A673 (cell line): ENCODE measurements at regions not wholly inside any gene's neighbourhood (a gene's known extent, or its start where the extent isn't known, plus 50 kb on each side); places are given as distances from the start of the nearest gene placed in this dataset.

Experiments
- BruUV-seq: library from RNA; stranded (reverse); fragments of 400-500 nt; replicated peaks from 2 replicates; lab custom pipeline; 2021; lab: Mats Ljungman, UMichigan
- CTCF ChIA-PET: fragments of 300-600 bp; sonication (Branson Sonifier 250); formaldehyde crosslinking; loops from one replicate; lab custom pipeline; 2022; ENCODE audit warnings: antibody characterized with exemption; lab: Charles Lee
- POLR2A ChIA-PET: fragments of 300-600 bp; sonication (Branson Sonifier 250); formaldehyde crosslinking; loops from one replicate; lab custom pipeline; 2022; ENCODE audit warnings: antibody characterized with exemption; ENCODE audit not compliant: low non-redundant PET; lab: Charles Lee
- DNase-seq: peaks from one replicate; pipeline ENCODE4 v3.0.0-alpha.2; 2015; ENCODE audit warnings: low spot score
- H3K27ac ChIP-seq: fragments of 200-600 bp; sonication (generic); 2 replicates; pipeline ENCODE4 v1.5.1; 2016; ENCODE audit warnings: mixed run types, low read depth, mild to moderate bottlenecking, mixed read lengths, antibody characterized with exemption, low read length; ENCODE audit not compliant: poor library complexity, severe bottlenecking
- H3K27me3 ChIP-seq: fragments of 200-600 bp; sonication (generic); replicated peaks from 2 replicates; pipeline ENCODE4 v1.6.1; 2017; ENCODE audit warnings: mixed run types, low read depth, mild to moderate bottlenecking, mixed read lengths, antibody characterized with exemption, low read length; ENCODE audit not compliant: insufficient read depth, poor library complexity
- H3K36me3 ChIP-seq: fragments of 200-600 bp; sonication (generic); 2 replicates; pipeline ENCODE4 v1.6.1; 2016; ENCODE audit warnings: mixed run types, mild to moderate bottlenecking, mixed read lengths, antibody characterized with exemption, low read length; ENCODE audit not compliant: insufficient read depth, poor library complexity, severe bottlenecking
- H3K4me1 ChIP-seq: fragments of 200-600 bp; sonication (generic); 2 replicates; pipeline ENCODE4 v1.6.1; 2017; ENCODE audit warnings: mixed run types, mild to moderate bottlenecking, mixed read lengths, antibody characterized with exemption, low read length; ENCODE audit not compliant: insufficient read depth, poor library complexity, severe bottlenecking
- H3K4me3 ChIP-seq: fragments of 200-600 bp; sonication (generic); 2 replicates; pipeline ENCODE4 v1.5.1; 2016; ENCODE audit warnings: low read depth, mixed run types, mild to moderate bottlenecking, mixed read lengths, low read length; ENCODE audit not compliant: poor library complexity, severe bottlenecking
- H3K9me3 ChIP-seq: fragments of 200-600 bp; sonication (generic); 2 replicates; pipeline ENCODE4 v1.6.1; 2016; ENCODE audit warnings: mixed run types, low read depth, mild to moderate bottlenecking, mixed read lengths, antibody characterized with exemption, low read length; ENCODE audit not compliant: poor library complexity, severe bottlenecking
- EZH2 ChIP-seq: fragments of 200-600 bp; sonication (generic); IDR thresholded peaks from 2 replicates; pipeline ENCODE4 v1.6.1; 2017; ENCODE audit warnings: borderline replicate concordance, low read depth, mild to moderate bottlenecking, mixed read lengths, antibody characterized with exemption, low read length; ENCODE audit not compliant: poor library complexity, severe bottlenecking
- intact Hi-C: fragments of 100-400 bp; cut with micrococcal nuclease; formaldehyde crosslinking; loops from one replicate; pipeline ENCODE4 v1.10.0; 2022; ENCODE audit not compliant: unreplicated experiment
- TF ChIP-seq, protein P1 (sequence below): fragments of 300-800, 200-600 bp; sonication (generic); conservative IDR thresholded peaks from 2 replicates; pipeline ENCODE4 v1.5.1; 2017; ENCODE audit warnings: low read depth, mild to moderate bottlenecking, antibody characterized with exemption, low read length, moderate library complexity, mixed read lengths

DNA sequence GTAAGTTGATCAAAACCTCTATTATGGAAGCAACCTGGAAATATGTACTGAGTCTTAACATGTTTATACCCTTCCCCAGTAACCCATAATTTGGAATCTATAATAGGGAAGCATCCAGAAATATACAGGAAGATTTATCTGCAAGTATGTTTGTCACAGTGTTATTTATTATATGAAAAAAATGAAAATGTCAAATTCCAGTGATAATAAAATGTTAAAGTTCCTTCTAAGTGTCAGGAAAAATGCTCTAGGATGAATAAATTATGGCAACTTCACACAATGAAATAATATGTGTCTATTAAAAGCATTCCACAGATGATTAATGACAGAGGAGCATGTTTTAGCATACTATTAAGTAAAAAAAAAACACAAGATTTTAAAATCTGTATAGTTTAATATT, 202.3 kb upstream of the PRNP start:
- peak; percentile 78 for DNase-seq
- POLR2A ChIA-PET: interaction anchor here (0.7 kb wide), 1 partner anchor 102 kb away, joined by 5 read pairs; no protein-coding TSS in a partner anchor
- BruUV-seq: no TSS peak
- H3K27ac ChIP-seq: peak overlapping the region; percentile 99
- H3K27me3 ChIP-seq: no peaks in the 10 kb centered on the region
- CTCF ChIA-PET: no interaction called here
- H3K36me3 ChIP-seq: no peaks in the 10 kb centered on the region
- intact Hi-C loops: loop anchor here (1.0 to 5.0 kb wide), 4 partner anchors 24 to 257 kb away; no protein-coding TSS in a partner anchor
- TF ChIP-seq, protein P1, sequence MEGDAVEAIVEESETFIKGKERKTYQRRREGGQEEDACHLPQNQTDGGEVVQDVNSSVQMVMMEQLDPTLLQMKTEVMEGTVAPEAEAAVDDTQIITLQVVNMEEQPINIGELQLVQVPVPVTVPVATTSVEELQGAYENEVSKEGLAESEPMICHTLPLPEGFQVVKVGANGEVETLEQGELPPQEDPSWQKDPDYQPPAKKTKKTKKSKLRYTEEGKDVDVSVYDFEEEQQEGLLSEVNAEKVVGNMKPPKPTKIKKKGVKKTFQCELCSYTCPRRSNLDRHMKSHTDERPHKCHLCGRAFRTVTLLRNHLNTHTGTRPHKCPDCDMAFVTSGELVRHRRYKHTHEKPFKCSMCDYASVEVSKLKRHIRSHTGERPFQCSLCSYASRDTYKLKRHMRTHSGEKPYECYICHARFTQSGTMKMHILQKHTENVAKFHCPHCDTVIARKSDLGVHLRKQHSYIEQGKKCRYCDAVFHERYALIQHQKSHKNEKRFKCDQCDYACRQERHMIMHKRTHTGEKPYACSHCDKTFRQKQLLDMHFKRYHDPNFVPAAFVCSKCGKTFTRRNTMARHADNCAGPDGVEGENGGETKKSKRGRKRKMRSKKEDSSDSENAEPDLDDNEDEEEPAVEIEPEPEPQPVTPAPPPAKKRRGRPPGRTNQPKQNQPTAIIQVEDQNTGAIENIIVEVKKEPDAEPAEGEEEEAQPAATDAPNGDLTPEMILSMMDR: no peak
- TF ChIP-seq EZH2: no peak
- no peaks in the 10 kb centered on the region for H3K9me3 ChIP-seq
- H3K4me1 ChIP-seq: peaks cover 95% of the 10 kb centered on the region
- H3K4me3 ChIP-seq: no peak overlapping the region

DNA sequence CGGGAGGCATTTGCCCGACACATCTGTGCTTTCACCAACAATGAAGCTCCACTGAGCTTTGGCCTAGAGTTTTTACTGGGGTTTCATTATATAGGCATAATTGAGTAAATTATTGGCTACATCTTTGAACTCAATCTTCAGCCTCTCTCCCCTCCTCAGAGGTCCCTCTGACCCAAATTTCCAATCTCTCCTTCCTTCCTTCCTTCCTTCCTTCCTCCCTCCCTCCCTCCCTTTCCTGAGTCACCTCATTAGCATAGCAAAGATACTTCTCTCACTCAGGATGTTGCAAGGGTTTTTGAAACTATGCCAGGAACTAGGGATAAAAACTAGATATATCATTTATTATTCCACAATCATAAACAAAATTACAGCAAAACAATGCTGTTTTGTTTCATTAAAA, 202.8 kb upstream of the PRNP start:
- no peaks in the 10 kb centered on the region for H3K9me3 ChIP-seq
- peak overlapping the region; percentile 99 for H3K27ac ChIP-seq
- no peaks in the 10 kb centered on the region for H3K36me3 ChIP-seq
- H3K27me3 ChIP-seq: no peaks in the 10 kb centered on the region
- POLR2A ChIA-PET: interaction anchor here (0.7 kb wide), 1 partner anchor 102 kb away, joined by 5 read pairs; no protein-coding TSS in a partner anchor
- CTCF ChIA-PET: no interaction called here
- TF ChIP-seq, protein P1: no peak
- no peak for TF ChIP-seq EZH2
- no TSS peak for BruUV-seq
- H3K4me3 ChIP-seq: peak overlapping the region; percentile 15
- intact Hi-C loops: loop anchor here (2.0 to 5.0 kb wide), 2 partner anchors 89 to 109 kb away; no protein-coding TSS in a partner anchor
- H3K4me1 ChIP-seq: peaks cover 92% of the 10 kb centered on the region
- DNase-seq: peak; percentile 97

DNA sequence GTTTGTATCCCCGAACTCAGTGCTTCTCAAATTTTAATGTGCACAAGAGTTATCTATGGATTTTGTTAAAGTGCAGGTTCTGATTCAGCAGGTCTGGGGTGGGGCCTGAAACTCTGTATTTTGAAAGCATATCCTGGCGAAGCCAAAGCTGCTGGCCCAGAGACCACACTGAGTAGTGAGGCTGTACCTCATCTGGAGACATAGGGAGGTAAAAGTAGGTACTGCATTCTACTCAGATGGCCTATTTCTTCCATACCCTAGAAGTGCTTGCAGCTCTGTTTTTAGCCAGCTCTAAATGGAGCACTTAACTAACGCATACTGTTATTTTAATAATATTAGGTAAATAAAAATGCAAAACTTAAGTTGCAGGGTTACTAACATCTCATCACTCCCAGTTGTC, 206.2 kb upstream of the PRNP start:
- Histone ChIP-seq H3K4me1 (peaks cover 59% of the 10 kb centered on the region), H3K27me3 (no peaks in the 10 kb centered on the region), H3K27ac (peak overlapping the region; percentile 99), H3K4me3 (no peak overlapping the region), H3K36me3 (no peaks in the 10 kb centered on the region), H3K9me3 (no peaks in the 10 kb centered on the region)
- no TSS peak for BruUV-seq
- intact Hi-C loops: loop anchor here (2.0 to 5.0 kb wide), 2 partner anchors 31 to 92 kb away; no protein-coding TSS in a partner anchor
- ChIA-PET POLR2A (interaction anchor here (0.6 kb wide), 1 partner anchor 237 kb away, joined by 3 read pairs; no protein-coding TSS in a partner anchor), CTCF (interaction anchor here (0.6 kb wide), 1 partner anchor 243 kb away, joined by 3 read pairs; no protein-coding TSS in a partner anchor)
- TF ChIP-seq, protein P1: no peak
- TF ChIP-seq EZH2: no peak
- DNase-seq: no peak
